SU-DHL-6 (cell line): ENCODE measurements at regions not wholly inside any gene's neighbourhood (a gene's known extent, or its start where the extent isn't known, plus 50 kb on each side); places are given as distances from the start of the nearest gene placed in this dataset.

Experiments used
- H2AFZ ChIP-seq: fragments of 200-600 bp; sonication (generic); 2 replicates; pipeline ENCODE4 v1.6.1; 2014; ENCODE audit warnings: low read depth, mild to moderate bottlenecking, moderate library complexity, mixed read lengths, antibody characterized with exemption, low read length; ENCODE audit not compliant: severe bottlenecking
- H3F3A ChIP-seq: fragments of 200-600 bp; shearing (Covaris generic); 2 replicates; pipeline ENCODE4 v1.6.0; 2016; ENCODE audit warnings: antibody characterized with exemption, mild to moderate bottlenecking; ENCODE audit not compliant: insufficient read depth
- H3K27ac ChIP-seq: fragments of 200-600 bp; sonication (generic); 2 replicates; pipeline ENCODE4 v1.5.1; 2016; ENCODE audit warnings: low read depth, mild to moderate bottlenecking, low read length, moderate library complexity, mixed read lengths
- H3K27me3 ChIP-seq: fragments of 200-600 bp; sonication (generic), shearing (Covaris generic); 2 replicates; pipeline ENCODE4 v1.6.0; 2014; ENCODE audit warnings: mild to moderate bottlenecking, low read length
- H3K36me3 ChIP-seq: fragments of 200-600 bp; sonication (generic); 2 replicates; pipeline ENCODE4 v1.6.1; 2014; ENCODE audit warnings: mild to moderate bottlenecking, low read length, mixed read lengths
- H3K4me2 ChIP-seq: fragments of 300-600, 200-600 bp; shearing (Covaris generic), sonication (generic); 2 replicates; pipeline ENCODE4 v1.6.0; 2014; ENCODE audit warnings: low read length, low read depth, mild to moderate bottlenecking; ENCODE audit not compliant: poor library complexity, severe bottlenecking
- H3K4me3 ChIP-seq: fragments of 200-600 bp; sonication (generic); 2 replicates; pipeline ENCODE4 v1.5.1; 2014; ENCODE audit warnings: antibody characterized with exemption, low read length, mild to moderate bottlenecking, mixed read lengths; ENCODE audit not compliant: insufficient read depth, poor library complexity, severe bottlenecking
- H3K79me2 ChIP-seq: fragments of 200-600 bp; sonication (generic); 2 replicates; pipeline ENCODE4 v1.6.1; 2014; ENCODE audit warnings: mild to moderate bottlenecking, low read length, moderate library complexity; ENCODE audit not compliant: insufficient read depth
- H3K9ac ChIP-seq: fragments of 200-600 bp; sonication (generic); 2 replicates; pipeline ENCODE4 v1.7.0; 2014; ENCODE audit warnings: mild to moderate bottlenecking, low read length
- H3K9me2 ChIP-seq: fragments of 200-600 bp; sonication (generic); replicated peaks from 2 replicates; pipeline ENCODE4 v1.6.1; 2014; ENCODE audit warnings: low read length; ENCODE audit not compliant: insufficient read depth
- H3K9me3 ChIP-seq: fragments of 200-600 bp; sonication (generic); 2 replicates; pipeline ENCODE4 v1.6.1; 2014; ENCODE audit warnings: low read length, mixed read lengths; ENCODE audit not compliant: insufficient read depth
- H4K20me1 ChIP-seq: fragments of 200-600 bp; sonication (generic); 2 replicates; pipeline ENCODE4 v1.6.1; 2014; ENCODE audit warnings: low read depth, mild to moderate bottlenecking, antibody characterized with exemption, low read length, moderate library complexity, mixed read lengths
- CTCF ChIP-seq: fragments of 200-600 bp; sonication (generic); IDR thresholded peaks from one replicate; pipeline ENCODE4 v1.5.1; 2017; ENCODE audit warnings: antibody characterized with exemption, mild to moderate bottlenecking, low read length, moderate library complexity; ENCODE audit not compliant: insufficient read depth, poor library complexity, severe bottlenecking
- EZH2phosphoT487 ChIP-seq: fragments of 200-600 bp; sonication (generic), shearing (Covaris generic); conservative IDR thresholded peaks from 2 replicates; pipeline ENCODE4 v1.6.1; 2018; ENCODE audit warnings: mild to moderate bottlenecking, antibody characterized with exemption, low read length, moderate library complexity, mixed read lengths

- Histone ChIP-seq H3K4me3 (no peak overlapping the region), H3K27me3 (no peaks in the 10 kb centered on the region), H3K9me2 (no peaks in the 10 kb centered on the region), H3K4me2 (no peak overlapping the region), H2AFZ (no peak overlapping the region), H3K36me3 (no peaks in the 10 kb centered on the region), H3K79me2 (no peaks in the 10 kb centered on the region), H3K9me3 (no peaks in the 10 kb centered on the region), H3K27ac (no peak overlapping the region), H3K9ac (no peak overlapping the region), H3F3A (no peaks in the 10 kb centered on the region), H4K20me1 (no peaks in the 10 kb centered on the region)
- TF ChIP-seq EZH2phosphoT487 (no peak), CTCF (no peak)
Measured at GRCh38 chr4:53815281-53815680, 224.0 kb upstream of the LNX1 start.

GRCh38 chr4:53813998-53814397 lies 222.7 kb upstream of the LNX1 start:
- H3K36me3 ChIP-seq = no peaks in the 10 kb centered on the region
- no peak overlapping the region for H3K9ac ChIP-seq
- H3K79me2 ChIP-seq = no peaks in the 10 kb centered on the region
- H3K4me2 ChIP-seq = no peak overlapping the region
- no peaks in the 10 kb centered on the region for H3F3A ChIP-seq
- H3K27ac ChIP-seq = no peak overlapping the region
- no peak overlapping the region for H3K4me3 ChIP-seq
- no peaks in the 10 kb centered on the region for H3K9me2 ChIP-seq
- TF ChIP-seq CTCF (no peak), EZH2phosphoT487 (no peak)
- no peaks in the 10 kb centered on the region for H3K9me3 ChIP-seq
- no peak overlapping the region for H2AFZ ChIP-seq
- no peaks in the 10 kb centered on the region for H4K20me1 ChIP-seq
- no peaks in the 10 kb centered on the region for H3K27me3 ChIP-seq

GRCh38 chr4:53810643-53811042 lies 219.4 kb upstream of the LNX1 start:
- Histone ChIP-seq H3K9me2 (no peaks in the 10 kb centered on the region), H3F3A (no peaks in the 10 kb centered on the region), H4K20me1 (no peaks in the 10 kb centered on the region), H2AFZ (no peak overlapping the region), H3K9me3 (no peaks in the 10 kb centered on the region), H3K79me2 (no peaks in the 10 kb centered on the region), H3K4me3 (no peak overlapping the region), H3K9ac (no peak overlapping the region), H3K4me2 (no peak overlapping the region), H3K27ac (no peak overlapping the region), H3K27me3 (no peaks in the 10 kb centered on the region), H3K36me3 (no peaks in the 10 kb centered on the region)
- TF ChIP-seq EZH2phosphoT487 (no peak), CTCF (no peak)

GRCh38 chr4:53809816-53810215 lies 218.5 kb upstream of the LNX1 start:
- no peak overlapping the region for H2AFZ ChIP-seq
- TF ChIP-seq CTCF (no peak), EZH2phosphoT487 (no peak)
- H3K27ac ChIP-seq = no peak overlapping the region
- H4K20me1 ChIP-seq = no peaks in the 10 kb centered on the region
- H3K79me2 ChIP-seq = no peaks in the 10 kb centered on the region
- H3K9me3 ChIP-seq = no peaks in the 10 kb centered on the region
- H3K9ac ChIP-seq = no peak overlapping the region
- no peak overlapping the region for H3K4me3 ChIP-seq
- H3K4me2 ChIP-seq = no peak overlapping the region
- H3K27me3 ChIP-seq = no peaks in the 10 kb centered on the region
- H3K36me3 ChIP-seq = no peaks in the 10 kb centered on the region
- no peaks in the 10 kb centered on the region for H3F3A ChIP-seq
- H3K9me2 ChIP-seq = no peaks in the 10 kb centered on the region
